Endodermal cell (in vitro differentiated cells): ENCODE measurements at regions not wholly inside any gene's neighbourhood (a gene's known extent, or its start where the extent isn't known, plus 50 kb on each side); places are given as distances from the start of the nearest gene placed in this dataset.

ENCODE experiments used
- DNase-seq: peaks from one replicate; pipeline ENCODE4 v3.0.0-alpha.2; 2017
- H3K27ac ChIP-seq: 2 replicates; pipeline ENCODE4 v1.5.1; 2013; ENCODE audit warnings: mild to moderate bottlenecking, low read depth, low read length, moderate library complexity
- H3K27me3 ChIP-seq: 2 replicates; pipeline ENCODE4 v1.6.1; 2013; ENCODE audit warnings: mild to moderate bottlenecking, low read length, moderate library complexity; ENCODE audit not compliant: insufficient read depth, control insufficient read depth, poor library complexity, severe bottlenecking
- H3K36me3 ChIP-seq: 2 replicates; pipeline ENCODE4 v1.7.0; 2013; ENCODE audit warnings: mild to moderate bottlenecking, low read length, moderate library complexity; ENCODE audit not compliant: control insufficient read depth, insufficient read depth
- H3K4me1 ChIP-seq: one replicate; pipeline ENCODE4 v1.7.0; 2013; ENCODE audit warnings: low read length; ENCODE audit not compliant: control insufficient read depth, insufficient read depth
- H3K4me3 ChIP-seq: 2 replicates; pipeline ENCODE4 v1.5.1; 2013; ENCODE audit warnings: mild to moderate bottlenecking, low read length, moderate library complexity
- H3K9ac ChIP-seq: 2 replicates; pipeline ENCODE4 v1.6.1; 2013; ENCODE audit warnings: mild to moderate bottlenecking, low read length, moderate library complexity; ENCODE audit not compliant: poor library complexity, severe bottlenecking; ENCODE audit errors: extremely low read depth
- H3K9me3 ChIP-seq: 2 replicates; pipeline ENCODE4 v1.6.1; 2013; ENCODE audit warnings: mild to moderate bottlenecking, low read length, moderate library complexity; ENCODE audit not compliant: control insufficient read depth
- H3K27ac Mint-ChIP-seq: 2 replicates; pipeline ENCODE4 v1.8.0; 2020; ENCODE audit warnings: mixed read lengths
- H3K27me3 Mint-ChIP-seq: 2 replicates; pipeline ENCODE4 v1.8.0; 2021; ENCODE audit warnings: mild to moderate bottlenecking, mixed read lengths; ENCODE audit not compliant: insufficient read depth
- H3K36me3 Mint-ChIP-seq: 2 replicates; pipeline ENCODE4 v1.8.0; 2020; ENCODE audit warnings: low read depth, mixed read lengths
- H3K4me1 Mint-ChIP-seq: 2 replicates; pipeline ENCODE4 v1.8.0; 2020; ENCODE audit warnings: mixed read lengths
- H3K4me3 Mint-ChIP-seq: 2 replicates; pipeline ENCODE4 v1.8.0; 2020; ENCODE audit warnings: mild to moderate bottlenecking, moderate library complexity, mixed read lengths
- H3K9me3 Mint-ChIP-seq: 2 replicates; pipeline ENCODE4 v1.8.0; 2020; ENCODE audit warnings: mild to moderate bottlenecking, mixed read lengths
- CTCF ChIP-seq: fragments of 200-600 bp; sonication (generic); conservative IDR thresholded peaks from 2 replicates; pipeline ENCODE4 v1.5.0; 2021; ENCODE audit warnings: antibody characterized with exemption, mild to moderate bottlenecking
- WGBS, 2 experiments: methylation state at CpG; one replicate each; pipeline versions ENCODE4 v1.1.5 to v1.1.7; 2013; ENCODE audit warnings: missing lambda C conversion rate in 2 of 2, mixed read lengths in 1 of 2; ENCODE audit not compliant: insufficient coverage in 1 of 2, insufficient read length in 1 of 2; 5-methylcytosine and 5-hydroxymethylcytosine counted together

- Mint-ChIP-seq H3K4me3 (no peak overlapping the region), H3K27me3 (no peaks in the 10 kb centered on the region), H3K4me1 (no peaks in the 10 kb centered on the region), H3K36me3 (no peaks in the 10 kb centered on the region), H3K27ac (no peak overlapping the region), H3K9me3 (peaks cover 26% of the 10 kb centered on the region)
- H3K9me3 ChIP-seq, result no peaks in the 10 kb centered on the region
- H3K9ac ChIP-seq, result no peak overlapping the region
- no peaks in the 10 kb centered on the region for H3K36me3 ChIP-seq
- H3K4me3 ChIP-seq, result no peak overlapping the region
- DNase-seq, result no peak
- H3K27ac ChIP-seq, result no peak overlapping the region
- H3K27me3 ChIP-seq, result no peaks in the 10 kb centered on the region
- no peak for TF ChIP-seq CTCF
- 100% methylated on average over 1 of the region's 1 CpG; no CpG with 5 or more reads in 1 of the 2 experiments for WGBS, 2 experiments
- no peaks in the 10 kb centered on the region for H3K4me1 ChIP-seq
These were observed 58.0 kb upstream of the EGFL6 start for GRCh38 chrX:13511241-13511943.

GRCh38 chrX:13507893-13508292 is 61.5 kb upstream of the EGFL6 start:
- Histone ChIP-seq H3K27me3 (no peaks in the 10 kb centered on the region), H3K27ac (no peak overlapping the region), H3K36me3 (no peaks in the 10 kb centered on the region), H3K4me1 (no peaks in the 10 kb centered on the region), H3K4me3 (no peak overlapping the region), H3K9ac (no peak overlapping the region), H3K9me3 (no peaks in the 10 kb centered on the region)
- DNase-seq, result no peak
- Mint-ChIP-seq H3K36me3 (no peaks in the 10 kb centered on the region), H3K27me3 (no peaks in the 10 kb centered on the region), H3K27ac (no peak overlapping the region), H3K9me3 (peaks cover 35% of the 10 kb centered on the region), H3K4me1 (no peaks in the 10 kb centered on the region), H3K4me3 (no peak overlapping the region)
- TF ChIP-seq CTCF, result no peak
- WGBS, 2 experiments, result no CpG with 5 or more reads among the region's 2 CpGs

- WGBS, 2 experiments, result 0 to 15% methylated on average over 3 to 4 of the region's 5 CpGs
These were observed 62.8 kb upstream of the EGFL6 start for GRCh38 chrX:13506574-13506973.

More at GRCh38 chrX:13506574-13506973, 62.8 kb upstream of the EGFL6 start:
- Histone ChIP-seq H3K9ac (no peak overlapping the region), H3K4me1 (no peaks in the 10 kb centered on the region), H3K36me3 (no peaks in the 10 kb centered on the region), H3K27ac (no peak overlapping the region), H3K4me3 (no peak overlapping the region), H3K27me3 (no peaks in the 10 kb centered on the region), H3K9me3 (no peaks in the 10 kb centered on the region)
- peak; percentile 73 for DNase-seq
- no peaks in the 10 kb centered on the region for H3K36me3 Mint-ChIP-seq
- TF ChIP-seq CTCF, result peak; percentile 89
- H3K9me3 Mint-ChIP-seq, result peaks cover 28% of the 10 kb centered on the region
- no peaks in the 10 kb centered on the region for H3K4me1 Mint-ChIP-seq
- no peak overlapping the region for H3K4me3 Mint-ChIP-seq
- no peaks in the 10 kb centered on the region for H3K27me3 Mint-ChIP-seq
- H3K27ac Mint-ChIP-seq, result no peak overlapping the region
